ENCODE measurements at regions not wholly inside any gene's neighbourhood (a gene's known extent, or its start where the extent isn't known, plus 50 kb on each side); places are given as distances from the start of the nearest gene placed in this dataset.
"Not testable (repeated sequence)": the region's sequence is repeated elsewhere in the genome, so short reads cannot be mapped to it uniquely, and the experiment has no call there.

- TF ChIP-seq POLR2A (IDR thresholded peaks at IDR 0.05; ENCODE audit: low read depth); POLR2AphosphoS5 (IDR thresholded peaks at IDR 0.05); CTCF (IDR thresholded peaks at IDR 0.05): not testable (repeated sequence)
These were observed 63.4 kb upstream of the RAP1B start for GRCh38 chr12:68547318-68547717.
